MM.1S (cell line): ENCODE measurements at regions not wholly inside any gene's neighbourhood (a gene's known extent, or its start where the extent isn't known, plus 50 kb on each side); places are given as distances from the start of the nearest gene placed in this dataset.

Source experiments
- DNase-seq: peaks from one replicate; pipeline ENCODE4 v3.0.0-alpha.2; 2015
- H2AFZ ChIP-seq: fragments of 300-600 bp; sonication (generic); 2 replicates; pipeline ENCODE4 v1.6.0; 2016; ENCODE audit warnings: antibody characterized with exemption, low read length
- H3F3A ChIP-seq: fragments of 300-600 bp; sonication (generic); 2 replicates; pipeline ENCODE4 v1.6.1; 2016; ENCODE audit warnings: mild to moderate bottlenecking, antibody characterized with exemption, low read length, moderate library complexity, mixed read lengths; ENCODE audit not compliant: insufficient read depth
- H3K27ac ChIP-seq: fragments of 300-600 bp; sonication (generic); 2 replicates; pipeline ENCODE4 v1.5.1; 2016; ENCODE audit warnings: mild to moderate bottlenecking, low read length
- H3K27me3 ChIP-seq: fragments of 300-600 bp; sonication (generic); replicated peaks from 2 replicates; pipeline ENCODE4 v1.6.0; 2016; ENCODE audit warnings: low read length; ENCODE audit not compliant: insufficient read depth
- H3K36me3 ChIP-seq: fragments of 300-600 bp; sonication (generic); replicated peaks from 2 replicates; pipeline ENCODE4 v1.6.1; 2016; ENCODE audit warnings: mild to moderate bottlenecking, low read length, mixed read lengths; ENCODE audit not compliant: insufficient read depth
- H3K4me1 ChIP-seq: fragments of 300-600 bp; sonication (generic); 2 replicates; pipeline ENCODE4 v1.6.1; 2016; ENCODE audit warnings: low read length, mixed read lengths
- H3K4me2 ChIP-seq: fragments of 300-600 bp; sonication (generic); 2 replicates; pipeline ENCODE4 v1.6.0; 2016; ENCODE audit warnings: low read depth, low read length
- H3K4me3 ChIP-seq: fragments of 300-600 bp; sonication (generic); 2 replicates; pipeline ENCODE4 v1.5.1; 2016; ENCODE audit warnings: low read length, mixed read lengths
- H3K79me2 ChIP-seq: fragments of 300-600 bp; sonication (generic); 2 replicates; pipeline ENCODE4 v1.6.1; 2016; ENCODE audit warnings: mixed run types, low read length, mixed read lengths
- H3K9ac ChIP-seq: fragments of 300-600 bp; sonication (generic); 2 replicates; pipeline ENCODE4 v1.6.1; 2016; ENCODE audit warnings: low read length, mixed read lengths
- H3K9me2 ChIP-seq: fragments of 300-600 bp; sonication (generic); replicated peaks from 2 replicates; pipeline ENCODE4 v1.6.1; 2016; ENCODE audit warnings: mild to moderate bottlenecking, low read length, mixed read lengths; ENCODE audit not compliant: insufficient read depth
- H3K9me3 ChIP-seq: fragments of 300-600 bp; sonication (generic); replicated peaks from 2 replicates; pipeline ENCODE4 v1.6.1; 2016; ENCODE audit warnings: mild to moderate bottlenecking, low read length, mixed read lengths; ENCODE audit not compliant: insufficient read depth
- H4K20me1 ChIP-seq: fragments of 300-600 bp; sonication (generic); 2 replicates; pipeline ENCODE4 v1.6.1; 2016; ENCODE audit warnings: mild to moderate bottlenecking, low read length, moderate library complexity, mixed read lengths; ENCODE audit not compliant: insufficient read depth
- CTCF ChIP-seq: fragments of 300-600 bp; sonication (generic); IDR thresholded peaks from 2 replicates; pipeline ENCODE4 v1.5.1; 2016; ENCODE audit warnings: antibody characterized with exemption, low read length, mixed read lengths
- EZH2 ChIP-seq: fragments of 300-600 bp; sonication (generic); optimal IDR thresholded peaks from 2 replicates; pipeline ENCODE3; 2017; ENCODE audit warnings: low read depth, mild to moderate bottlenecking, antibody characterized with exemption, low read length, mixed read lengths
- EZH2phosphoT487 ChIP-seq: fragments of 300-600 bp; sonication (generic); IDR thresholded peaks from 2 replicates; pipeline ENCODE4 v1.6.1; 2018; ENCODE audit warnings: antibody characterized with exemption, low read length

- Histone ChIP-seq H3F3A (no peaks in the 10 kb centered on the region), H2AFZ (no peak overlapping the region), H3K36me3 (no peaks in the 10 kb centered on the region), H3K27me3 (no peaks in the 10 kb centered on the region), H4K20me1 (no peaks in the 10 kb centered on the region), H3K4me2 (no peak overlapping the region), H3K9me2 (no peaks in the 10 kb centered on the region), H3K4me1 (no peaks in the 10 kb centered on the region), H3K27ac (no peak overlapping the region), H3K4me3 (no peak overlapping the region), H3K9me3 (no peaks in the 10 kb centered on the region), H3K79me2 (no peaks in the 10 kb centered on the region), H3K9ac (no peak overlapping the region)
- TF ChIP-seq CTCF (no peak), EZH2phosphoT487 (no peak), EZH2 (no peak)
- DNase-seq, result no peak
Measured at GRCh38 chr3:153355559-153355958, 193.5 kb downstream of the RAP2B start.

GRCh38 chr3:153356908-153357307, 194.9 kb downstream of the RAP2B start:
- no peak overlapping the region for H3K4me3 ChIP-seq
- H3K27ac ChIP-seq, result no peak overlapping the region
- no peaks in the 10 kb centered on the region for H3K79me2 ChIP-seq
- H3K9me3 ChIP-seq, result no peaks in the 10 kb centered on the region
- H3K9ac ChIP-seq, result no peak overlapping the region
- H4K20me1 ChIP-seq, result no peaks in the 10 kb centered on the region
- no peak for DNase-seq
- no peaks in the 10 kb centered on the region for H3K9me2 ChIP-seq
- no peaks in the 10 kb centered on the region for H3K4me1 ChIP-seq
- H3K27me3 ChIP-seq, result no peaks in the 10 kb centered on the region
- TF ChIP-seq EZH2 (no peak), CTCF (no peak), EZH2phosphoT487 (no peak)
- no peaks in the 10 kb centered on the region for H3F3A ChIP-seq
- no peak overlapping the region for H2AFZ ChIP-seq
- H3K36me3 ChIP-seq, result no peaks in the 10 kb centered on the region
- H3K4me2 ChIP-seq, result no peak overlapping the region

GRCh38 chr3:153357436-153357835, 195.4 kb downstream of the RAP2B start:
- Histone ChIP-seq H3K4me1 (no peaks in the 10 kb centered on the region), H3K9me3 (no peaks in the 10 kb centered on the region), H3F3A (no peaks in the 10 kb centered on the region), H3K79me2 (no peaks in the 10 kb centered on the region), H3K9ac (no peak overlapping the region), H2AFZ (no peak overlapping the region), H4K20me1 (no peaks in the 10 kb centered on the region), H3K9me2 (no peaks in the 10 kb centered on the region), H3K4me2 (no peak overlapping the region), H3K36me3 (no peaks in the 10 kb centered on the region), H3K27me3 (no peaks in the 10 kb centered on the region), H3K27ac (no peak overlapping the region), H3K4me3 (no peak overlapping the region)
- no peak for DNase-seq
- TF ChIP-seq EZH2, result no peak
- no peak for TF ChIP-seq CTCF
- TF ChIP-seq EZH2phosphoT487, result no peak
